Activated CD4-positive, alpha-beta memory T cell treated with anti-CD3 and anti-CD28 coated beads for 36 hours (primary cell): ENCODE measurements at regions not wholly inside any gene's neighbourhood (a gene's known extent, or its start where the extent isn't known, plus 50 kb on each side); places are given as distances from the start of the nearest gene placed in this dataset.

ENCODE experiments used
- CTCF ChIA-PET: fragments of 350-600 bp; sonication (Branson Sonifier 250); formaldehyde crosslinking; loops from one replicate; lab custom pipeline; 2021; ENCODE audit warnings: antibody characterized with exemption, inconsistent platforms; lab: Charles Lee
- POLR2A ChIA-PET: fragments of 350-600 bp; sonication (Branson Sonifier 250); formaldehyde crosslinking; loops from one replicate; lab custom pipeline; 2021; ENCODE audit warnings: antibody characterized with exemption; lab: Charles Lee
- DNase-seq: peaks from one replicate; pipeline ENCODE4 v3.0.0-alpha.2; 2020
- H3K27ac Mint-ChIP-seq: one replicate; pipeline ENCODE4 v1.8.0; 2021; ENCODE audit warnings: mixed read lengths
- H3K27me3 Mint-ChIP-seq: one replicate; pipeline ENCODE4 v1.8.0; 2021; ENCODE audit warnings: mixed read lengths
- H3K36me3 Mint-ChIP-seq: one replicate; pipeline ENCODE4 v1.8.0; 2021; ENCODE audit warnings: mixed read lengths
- H3K4me1 Mint-ChIP-seq: one replicate; pipeline ENCODE4 v1.8.0; 2021; ENCODE audit warnings: low read depth, mixed read lengths
- H3K4me3 Mint-ChIP-seq: one replicate; pipeline ENCODE4 v1.8.0; 2021; ENCODE audit warnings: mild to moderate bottlenecking, mixed read lengths
- H3K9me3 Mint-ChIP-seq: one replicate; pipeline ENCODE4 v1.8.0; 2021; ENCODE audit warnings: mixed read lengths
- intact Hi-C: fragments of 100-400 bp; cut with micrococcal nuclease; formaldehyde crosslinking; loops from one replicate; pipeline ENCODE4 v1.15.1; 2023

- no peak for DNase-seq
- no peaks in the 10 kb centered on the region for H3K27me3 Mint-ChIP-seq
- POLR2A ChIA-PET, result no interaction called here
- peaks cover 8% of the 10 kb centered on the region for H3K9me3 Mint-ChIP-seq
- H3K27ac Mint-ChIP-seq, result no peak overlapping the region
- CTCF ChIA-PET, result no interaction called here
- no peaks in the 10 kb centered on the region for H3K4me1 Mint-ChIP-seq
- no peak overlapping the region for H3K4me3 Mint-ChIP-seq
- intact Hi-C loops, result no loop called here
- no peaks in the 10 kb centered on the region for H3K36me3 Mint-ChIP-seq
These were observed 431.0 kb downstream of the FOXG1 start for GRCh38 chr14:29197557-29197956.

DNA sequence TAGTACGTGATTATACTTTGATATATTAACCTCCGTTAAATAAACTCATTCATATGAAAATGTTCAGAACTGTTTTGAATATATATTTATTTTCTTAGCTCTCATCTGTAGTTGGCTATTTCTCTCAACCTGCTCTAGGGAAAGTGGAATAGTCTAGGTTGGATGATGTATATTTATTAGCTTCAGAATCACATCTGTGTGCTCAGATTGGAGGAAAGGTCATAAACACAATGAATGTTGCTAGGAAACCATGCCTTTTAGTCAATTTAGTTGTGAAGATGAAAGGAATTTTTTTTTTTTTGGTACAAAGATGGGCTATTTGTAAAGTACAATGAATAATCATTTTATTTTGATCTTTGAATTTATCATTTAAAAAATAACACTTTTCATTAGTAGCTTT, 439.1 kb downstream of the FOXG1 start:
- intact Hi-C loops, result no loop called here
- DNase-seq, result no peak
- H3K4me3 Mint-ChIP-seq, result no peak overlapping the region
- no peaks in the 10 kb centered on the region for H3K27me3 Mint-ChIP-seq
- ChIA-PET POLR2A (no interaction called here), CTCF (no interaction called here)
- no peak overlapping the region for H3K27ac Mint-ChIP-seq
- H3K9me3 Mint-ChIP-seq, result peaks cover 13% of the 10 kb centered on the region
- no peaks in the 10 kb centered on the region for H3K4me1 Mint-ChIP-seq
- H3K36me3 Mint-ChIP-seq, result no peaks in the 10 kb centered on the region

- CTCF ChIA-PET, result no interaction called here
These were observed 449.3 kb downstream of the FOXG1 start for GRCh38 chr14:29215853-29216252.

DNA sequence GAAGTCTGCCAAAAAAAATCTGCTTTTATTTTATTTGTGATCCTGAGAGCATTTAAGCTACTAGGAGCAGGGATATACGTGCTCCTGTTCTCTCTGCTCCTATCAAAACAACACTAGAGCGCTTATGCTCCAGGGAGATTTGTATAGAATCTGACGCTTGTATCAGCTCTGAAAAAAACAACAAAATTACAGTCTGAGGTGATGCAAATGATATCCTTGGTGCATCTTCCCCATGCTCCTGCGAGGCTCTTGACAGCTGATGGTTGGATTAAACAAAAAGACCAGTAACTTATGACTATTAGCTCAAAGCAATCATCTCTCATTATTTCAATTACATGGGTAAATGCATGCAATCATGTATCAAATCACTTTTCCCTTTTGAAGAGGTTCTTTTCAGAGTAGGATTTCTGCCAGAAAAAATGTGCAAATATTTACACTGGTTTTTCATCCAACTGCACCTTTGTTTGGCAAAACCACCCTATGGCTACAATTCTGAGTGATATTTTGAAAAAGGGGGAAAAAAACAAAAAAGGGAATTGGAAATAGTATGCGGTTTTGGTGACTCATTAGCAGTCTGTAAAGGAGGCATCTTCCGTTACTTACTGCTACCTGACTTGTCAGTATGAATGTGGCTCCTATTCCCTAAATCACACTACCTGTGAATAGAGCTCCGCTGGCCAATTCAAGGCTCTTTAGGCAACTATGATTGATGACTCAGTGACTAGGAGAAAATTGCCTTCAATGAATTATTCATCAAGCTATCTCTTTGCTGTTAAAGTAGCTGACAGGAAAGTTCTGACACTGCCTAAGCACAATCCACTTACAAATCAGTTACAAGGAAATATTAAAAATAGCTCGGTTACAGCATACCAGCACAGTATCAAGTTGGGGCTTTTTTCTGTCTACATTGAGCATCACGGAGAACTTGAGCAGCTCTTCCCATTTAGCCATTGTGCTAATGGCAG, 450.0 kb downstream of the FOXG1 start:
- ChIA-PET CTCF (no interaction called here), POLR2A (no interaction called here)
- H3K4me3 Mint-ChIP-seq, result no peak overlapping the region
- H3K27ac Mint-ChIP-seq, result no peak overlapping the region
- peaks cover 8% of the 10 kb centered on the region for H3K9me3 Mint-ChIP-seq
- DNase-seq, result no peak
- no peaks in the 10 kb centered on the region for H3K27me3 Mint-ChIP-seq
- H3K36me3 Mint-ChIP-seq, result no peaks in the 10 kb centered on the region
- intact Hi-C loops, result no loop called here
- no peaks in the 10 kb centered on the region for H3K4me1 Mint-ChIP-seq

More at GRCh38 chr14:29215853-29216252, 449.3 kb downstream of the FOXG1 start:
- DNase-seq, result no peak
- H3K4me1 Mint-ChIP-seq, result no peaks in the 10 kb centered on the region
- POLR2A ChIA-PET, result no interaction called here
- no peak overlapping the region for H3K4me3 Mint-ChIP-seq
- no peak overlapping the region for H3K27ac Mint-ChIP-seq
- peaks cover 10% of the 10 kb centered on the region for H3K9me3 Mint-ChIP-seq
- H3K27me3 Mint-ChIP-seq, result no peaks in the 10 kb centered on the region
- H3K36me3 Mint-ChIP-seq, result no peaks in the 10 kb centered on the region
- intact Hi-C loops, result no loop called here

GRCh38 chr14:29217813-29218450, 451.3 kb downstream of the FOXG1 start:
- intact Hi-C loops, result no loop called here
- H3K4me3 Mint-ChIP-seq, result no peak overlapping the region
- H3K27me3 Mint-ChIP-seq, result no peaks in the 10 kb centered on the region
- H3K9me3 Mint-ChIP-seq, result peaks cover 3% of the 10 kb centered on the region
- ChIA-PET CTCF (no interaction called here), POLR2A (no interaction called here)
- DNase-seq, result no peak
- H3K36me3 Mint-ChIP-seq, result no peaks in the 10 kb centered on the region
- H3K27ac Mint-ChIP-seq, result no peak overlapping the region
- no peaks in the 10 kb centered on the region for H3K4me1 Mint-ChIP-seq

DNA sequence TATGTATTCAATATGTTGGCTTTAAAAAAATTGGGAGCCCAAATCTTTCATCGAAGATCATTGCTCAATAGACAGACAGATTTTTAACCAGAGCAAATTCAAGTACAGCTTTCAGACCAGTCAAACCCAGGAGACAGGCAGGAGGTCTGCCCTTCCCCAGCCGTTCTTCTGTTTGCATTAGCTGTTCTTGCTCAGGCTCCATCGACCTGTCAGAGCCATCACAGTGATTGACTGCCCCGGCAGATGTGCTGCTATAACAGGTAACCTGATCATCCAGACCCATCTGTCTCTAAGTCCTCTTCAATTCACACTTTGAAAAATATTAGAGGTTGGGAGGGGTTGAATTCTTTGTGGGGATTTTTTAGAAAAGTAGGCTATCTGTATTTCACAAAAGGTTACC, 453.5 kb downstream of the FOXG1 start:
- Mint-ChIP-seq H3K9me3 (peaks cover 3% of the 10 kb centered on the region), H3K27ac (no peak overlapping the region), H3K4me3 (no peak overlapping the region), H3K27me3 (no peaks in the 10 kb centered on the region), H3K36me3 (no peaks in the 10 kb centered on the region), H3K4me1 (no peaks in the 10 kb centered on the region)
- POLR2A ChIA-PET, result no interaction called here
- CTCF ChIA-PET, result no interaction called here
- intact Hi-C loops, result no loop called here
- DNase-seq, result no peak

GRCh38 chr14:29220566-29220965, 454.0 kb downstream of the FOXG1 start:
- H3K27me3 Mint-ChIP-seq, result no peaks in the 10 kb centered on the region
- peaks cover 3% of the 10 kb centered on the region for H3K9me3 Mint-ChIP-seq
- intact Hi-C loops, result no loop called here
- H3K27ac Mint-ChIP-seq, result no peak overlapping the region
- H3K36me3 Mint-ChIP-seq, result no peaks in the 10 kb centered on the region
- POLR2A ChIA-PET, result no interaction called here
- CTCF ChIA-PET, result no interaction called here
- H3K4me3 Mint-ChIP-seq, result no peak overlapping the region
- no peaks in the 10 kb centered on the region for H3K4me1 Mint-ChIP-seq
- DNase-seq, result no peak

- Mint-ChIP-seq H3K36me3 (no peaks in the 10 kb centered on the region), H3K9me3 (peaks cover 5% of the 10 kb centered on the region), H3K27me3 (no peaks in the 10 kb centered on the region), H3K4me1 (no peaks in the 10 kb centered on the region), H3K27ac (no peak overlapping the region), H3K4me3 (no peak overlapping the region)
- POLR2A ChIA-PET, result no interaction called here
- CTCF ChIA-PET, result no interaction called here
- intact Hi-C loops, result no loop called here
- no peak for DNase-seq
These were observed 455.4 kb downstream of the FOXG1 start for GRCh38 chr14:29222006-29222405.

- Mint-ChIP-seq H3K27me3 (no peaks in the 10 kb centered on the region), H3K27ac (no peak overlapping the region), H3K4me3 (no peak overlapping the region), H3K9me3 (peaks cover 5% of the 10 kb centered on the region), H3K36me3 (no peaks in the 10 kb centered on the region), H3K4me1 (no peaks in the 10 kb centered on the region)
- intact Hi-C loops, result no loop called here
- ChIA-PET POLR2A (no interaction called here), CTCF (no interaction called here)
- no peak for DNase-seq
These were observed 456.2 kb downstream of the FOXG1 start for GRCh38 chr14:29222671-29223268.

GRCh38 chr14:29223947-29224346, 457.4 kb downstream of the FOXG1 start:
- no peak for DNase-seq
- peaks cover 5% of the 10 kb centered on the region for H3K9me3 Mint-ChIP-seq
- no peak overlapping the region for H3K27ac Mint-ChIP-seq
- ChIA-PET POLR2A (no interaction called here), CTCF (no interaction called here)
- no peaks in the 10 kb centered on the region for H3K27me3 Mint-ChIP-seq
- H3K4me1 Mint-ChIP-seq, result no peaks in the 10 kb centered on the region
- H3K36me3 Mint-ChIP-seq, result no peaks in the 10 kb centered on the region
- intact Hi-C loops, result no loop called here
- H3K4me3 Mint-ChIP-seq, result no peak overlapping the region

- Mint-ChIP-seq H3K4me3 (no peak overlapping the region), H3K27me3 (no peaks in the 10 kb centered on the region), H3K9me3 (peaks cover 4% of the 10 kb centered on the region), H3K27ac (no peak overlapping the region), H3K4me1 (no peaks in the 10 kb centered on the region), H3K36me3 (no peaks in the 10 kb centered on the region)
- intact Hi-C loops, result no loop called here
- ChIA-PET POLR2A (no interaction called here), CTCF (no interaction called here)
- no peak for DNase-seq
These were observed 461.0 kb downstream of the FOXG1 start for GRCh38 chr14:29227631-29228030.

GRCh38 chr14:29232153-29232552, 465.6 kb downstream of the FOXG1 start:
- intact Hi-C loops, result no loop called here
- H3K27ac Mint-ChIP-seq, result no peak overlapping the region
- H3K9me3 Mint-ChIP-seq, result peaks cover 2% of the 10 kb centered on the region
- DNase-seq, result no peak
- CTCF ChIA-PET, result no interaction called here
- H3K4me3 Mint-ChIP-seq, result no peak overlapping the region
- H3K27me3 Mint-ChIP-seq, result no peaks in the 10 kb centered on the region
- no peaks in the 10 kb centered on the region for H3K4me1 Mint-ChIP-seq
- H3K36me3 Mint-ChIP-seq, result no peaks in the 10 kb centered on the region
- POLR2A ChIA-PET, result no interaction called here
